ENCODE measurements at regions not wholly inside any gene's neighbourhood (a gene's known extent, or its start where the extent isn't known, plus 50 kb on each side); places are given as distances from the start of the nearest gene placed in this dataset.

DNA sequence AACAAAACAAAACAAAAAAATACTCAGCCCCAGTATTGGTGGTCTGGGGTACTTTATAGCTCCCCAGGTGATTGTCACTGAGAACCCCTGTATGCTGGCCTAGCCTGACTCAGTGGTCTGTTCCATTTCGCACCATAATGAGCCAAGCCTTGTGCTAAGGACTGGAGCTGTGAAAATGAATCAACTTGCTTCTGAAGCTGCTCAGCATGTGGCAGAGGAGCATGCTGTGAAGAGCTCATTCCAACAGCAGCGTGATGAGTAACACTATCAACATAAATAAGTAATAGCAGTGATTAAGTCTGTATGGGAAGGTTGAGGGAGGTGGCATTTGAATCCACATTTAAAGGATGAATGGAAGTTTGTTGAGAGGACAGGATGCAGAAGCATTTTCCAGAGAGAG, 67.2 kb upstream of the ATL2 start:
- POLR2A ChIA-PET = no interaction called here
- Mint-ChIP-seq H3K9me3 (no peaks in the 10 kb centered on the region), H3K4me3 (no peak overlapping the region), H3K27ac (no peak overlapping the region), H3K27me3 (peaks cover 2 to 24% of the 10 kb centered on the region in 2 donors), H3K36me3 (no peaks in the 10 kb centered on the region), H3K4me1 (no peaks in the 10 kb centered on the region)
- CTCF ChIA-PET = no interaction called here
- no peak for DNase-seq
- Histone ChIP-seq H3K36me3 (ENCODE audit: insufficient read depth, low read length) (no peaks in the 10 kb centered on the region), H3K9me3 (ENCODE audit: low read length) (no peaks in the 10 kb centered on the region), H3K27ac (ENCODE audit: low read depth, low read length) (no peak overlapping the region), H3K4me1 (ENCODE audit: insufficient read depth, low read length) (no peaks in the 10 kb centered on the region), H3K4me3 (ENCODE audit: low read length) (no peak overlapping the region), H3K27me3 (ENCODE audit: insufficient read depth, low read length, poor library complexity, severe bottlenecking) (no peaks in the 10 kb centered on the region)

DNA sequence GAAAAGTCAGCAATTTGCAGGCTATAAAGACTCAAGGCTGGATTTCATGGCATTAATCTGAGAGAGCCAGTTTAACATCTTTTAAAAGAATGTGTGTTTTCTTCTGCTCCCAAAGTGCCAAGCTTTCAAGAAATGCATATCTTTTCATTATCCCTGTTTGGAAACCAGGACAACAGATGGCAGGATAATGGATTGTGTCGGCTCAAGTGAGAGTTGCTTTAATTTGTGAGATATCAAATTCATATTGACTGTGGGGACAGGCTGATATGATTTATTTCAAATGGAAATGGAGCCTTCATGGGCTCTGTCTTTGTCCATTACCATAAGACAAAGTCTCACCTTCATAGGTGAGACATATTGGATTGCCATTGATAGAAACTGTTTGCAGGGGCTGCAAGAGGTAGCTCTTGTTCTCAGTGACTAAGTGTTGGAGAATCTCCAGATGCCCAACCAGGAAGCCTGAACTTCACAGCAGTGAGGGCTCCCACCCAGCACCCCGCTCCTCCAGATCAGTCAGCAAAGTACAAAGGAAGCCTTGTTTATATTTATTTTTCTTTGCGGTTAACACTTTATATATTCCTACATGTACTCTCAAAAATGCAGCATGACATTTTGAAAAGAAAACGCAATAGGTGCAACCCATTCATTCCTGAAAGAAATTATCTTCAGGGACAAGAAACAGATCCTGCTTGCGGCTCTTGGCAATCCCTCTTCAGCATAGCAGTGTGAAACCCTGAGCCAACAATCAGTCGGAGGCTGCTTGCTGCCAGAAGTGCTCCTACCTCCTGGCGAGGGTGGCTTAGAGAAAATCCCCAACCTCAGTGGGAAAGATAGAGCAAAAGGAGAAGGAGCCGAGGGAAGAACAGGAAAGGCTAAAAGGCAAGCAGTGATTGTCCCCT, 65.8 kb upstream of the ATL2 start:
- Histone ChIP-seq H3K9me3 (ENCODE audit: low read length) (no peaks in the 10 kb centered on the region), H3K4me1 (ENCODE audit: insufficient read depth, low read length) (no peaks in the 10 kb centered on the region), H3K27ac (ENCODE audit: low read depth, low read length) (no peak overlapping the region), H3K36me3 (ENCODE audit: insufficient read depth, low read length) (no peaks in the 10 kb centered on the region), H3K27me3 (ENCODE audit: insufficient read depth, low read length, poor library complexity, severe bottlenecking) (no peaks in the 10 kb centered on the region), H3K4me3 (ENCODE audit: low read length) (no peak overlapping the region)
- ChIA-PET POLR2A (no interaction called here), CTCF (no interaction called here)
- H3K27me3 Mint-ChIP-seq = peaks cover 2 to 34% of the 10 kb centered on the region in 2 donors
- DNase-seq = no peak
- no peak overlapping the region for H3K4me3 Mint-ChIP-seq
- no peak overlapping the region for H3K27ac Mint-ChIP-seq
- H3K36me3 Mint-ChIP-seq = no peaks in the 10 kb centered on the region
- no peaks in the 10 kb centered on the region for H3K9me3 Mint-ChIP-seq
- no peaks in the 10 kb centered on the region for H3K4me1 Mint-ChIP-seq

DNA sequence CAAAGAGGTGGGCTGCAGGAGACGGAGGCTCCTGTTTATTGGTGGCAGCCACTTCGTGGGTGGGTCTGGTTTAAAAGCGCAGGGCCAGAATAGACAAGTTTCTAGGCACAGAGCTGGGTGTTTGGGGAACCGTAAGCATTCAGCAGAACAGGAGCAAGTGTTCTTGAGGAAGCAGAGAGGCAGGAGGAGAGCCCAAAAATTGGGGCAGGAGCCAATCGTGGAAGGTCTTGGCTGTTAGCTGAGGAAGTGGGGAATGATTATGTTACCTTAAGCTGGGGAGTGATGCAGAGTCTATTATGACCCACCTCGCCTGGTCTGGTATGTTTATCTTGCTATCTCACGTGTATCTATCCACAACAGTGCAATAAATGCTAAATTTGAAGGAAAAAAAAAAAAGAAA, 64.3 kb upstream of the ATL2 start:
- no peaks in the 10 kb centered on the region for H3K36me3 ChIP-seq (ENCODE audit: insufficient read depth, low read length)
- H3K27me3 Mint-ChIP-seq = peaks cover 6 to 34% of the 10 kb centered on the region in 2 donors
- H3K4me1 Mint-ChIP-seq = no peaks in the 10 kb centered on the region
- no peak overlapping the region for H3K4me3 Mint-ChIP-seq
- H3K4me1 ChIP-seq (ENCODE audit: insufficient read depth, low read length) = no peaks in the 10 kb centered on the region
- H3K9me3 Mint-ChIP-seq = no peaks in the 10 kb centered on the region
- CTCF ChIA-PET = no interaction called here
- POLR2A ChIA-PET = interaction anchor here (0.7 kb wide), 1 partner anchor 115 kb away, joined by 3 read pairs; no protein-coding TSS in a partner anchor
- no peak overlapping the region for H3K27ac ChIP-seq (ENCODE audit: low read depth, low read length)
- no peak overlapping the region for H3K4me3 ChIP-seq (ENCODE audit: low read length)
- no peak overlapping the region for H3K27ac Mint-ChIP-seq
- no peak for DNase-seq
- H3K27me3 ChIP-seq (ENCODE audit: insufficient read depth, low read length, poor library complexity, severe bottlenecking) = no peaks in the 10 kb centered on the region
- H3K9me3 ChIP-seq (ENCODE audit: low read length) = no peaks in the 10 kb centered on the region
- no peaks in the 10 kb centered on the region for H3K36me3 Mint-ChIP-seq

- ChIA-PET POLR2A (no interaction called here), CTCF (no interaction called here)
- H3K27ac Mint-ChIP-seq = no peak overlapping the region
These were observed 63.6 kb upstream of the ATL2 start for GRCh38 chr2:38440655-38441054.

GRCh38 chr2:38439863-38440262, 62.8 kb upstream of the ATL2 start:
- H3K27me3 ChIP-seq (ENCODE audit: insufficient read depth, low read length, poor library complexity, severe bottlenecking) = no peaks in the 10 kb centered on the region
- Mint-ChIP-seq H3K4me1 (no peaks in the 10 kb centered on the region), H3K9me3 (no peaks in the 10 kb centered on the region), H3K27me3 (peaks cover 14 to 36% of the 10 kb centered on the region in 2 donors), H3K36me3 (no peaks in the 10 kb centered on the region), H3K4me3 (no peak overlapping the region), H3K27ac (no peak overlapping the region)
- no peaks in the 10 kb centered on the region for H3K4me1 ChIP-seq (ENCODE audit: insufficient read depth, low read length)
- no peak overlapping the region for H3K27ac ChIP-seq (ENCODE audit: low read depth, low read length)
- no peaks in the 10 kb centered on the region for H3K9me3 ChIP-seq (ENCODE audit: low read length)
- ChIA-PET POLR2A (no interaction called here), CTCF (no interaction called here)
- H3K4me3 ChIP-seq (ENCODE audit: low read length) = no peak overlapping the region
- no peak for DNase-seq
- H3K36me3 ChIP-seq (ENCODE audit: insufficient read depth, low read length) = no peaks in the 10 kb centered on the region

More at GRCh38 chr2:38440655-38441054, 63.6 kb upstream of the ATL2 start:
- Mint-ChIP-seq H3K4me3 (no peak overlapping the region), H3K27me3 (peaks cover 9 to 35% of the 10 kb centered on the region in 2 donors), H3K4me1 (no peaks in the 10 kb centered on the region), H3K36me3 (no peaks in the 10 kb centered on the region), H3K9me3 (no peaks in the 10 kb centered on the region)
- no peak overlapping the region for H3K4me3 ChIP-seq (ENCODE audit: low read length)
- no peaks in the 10 kb centered on the region for H3K9me3 ChIP-seq (ENCODE audit: low read length)
- DNase-seq = no peak
- H3K27me3 ChIP-seq (ENCODE audit: insufficient read depth, low read length, poor library complexity, severe bottlenecking) = no peaks in the 10 kb centered on the region
- H3K27ac ChIP-seq (ENCODE audit: low read depth, low read length) = no peak overlapping the region
- H3K36me3 ChIP-seq (ENCODE audit: insufficient read depth, low read length) = no peaks in the 10 kb centered on the region
- H3K4me1 ChIP-seq (ENCODE audit: insufficient read depth, low read length) = no peaks in the 10 kb centered on the region

DNA sequence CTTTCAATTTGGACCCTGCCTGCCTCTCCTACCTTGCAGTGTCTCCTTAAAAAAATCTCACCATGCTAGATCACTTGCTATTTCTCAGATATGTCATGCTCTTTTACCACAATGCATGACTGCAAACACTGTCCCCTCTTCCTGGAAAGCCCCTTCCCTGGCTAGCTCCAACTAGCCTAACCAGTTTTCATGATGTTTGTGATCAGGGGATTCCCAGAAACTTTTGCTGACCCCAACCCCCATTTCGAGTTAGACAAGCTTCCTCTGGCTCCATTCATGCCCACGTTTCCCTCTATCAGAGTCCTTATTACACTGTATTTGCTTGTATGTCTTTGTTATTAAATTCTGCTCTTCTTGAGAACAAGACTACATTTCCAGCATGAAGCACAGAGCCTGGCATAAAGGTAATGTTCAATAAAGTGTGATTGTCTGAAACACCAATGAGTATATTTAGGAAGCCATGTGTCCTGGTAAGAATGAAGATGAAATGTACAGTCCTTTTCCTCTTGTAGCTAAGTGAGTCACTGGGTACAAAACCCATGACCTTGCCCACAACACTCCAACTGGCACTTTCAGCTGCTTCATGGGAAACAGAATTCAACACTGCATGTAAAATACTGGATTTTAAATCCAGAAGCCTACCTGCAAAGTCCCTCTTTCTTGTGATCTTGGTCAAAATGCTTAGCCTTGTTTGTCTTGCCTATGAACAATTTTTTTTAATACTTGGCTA, 62.0 kb upstream of the ATL2 start:
- no peaks in the 10 kb centered on the region for H3K36me3 Mint-ChIP-seq
- H3K27ac Mint-ChIP-seq = peak overlapping the region in 1 of 8 donors; percentile 21
- H3K27me3 ChIP-seq (ENCODE audit: insufficient read depth, low read length, poor library complexity, severe bottlenecking) = no peaks in the 10 kb centered on the region
- no peaks in the 10 kb centered on the region for H3K9me3 Mint-ChIP-seq
- H3K4me1 ChIP-seq (ENCODE audit: insufficient read depth, low read length) = no peaks in the 10 kb centered on the region
- H3K4me3 Mint-ChIP-seq = no peak overlapping the region
- no peaks in the 10 kb centered on the region for H3K9me3 ChIP-seq (ENCODE audit: low read length)
- no peaks in the 10 kb centered on the region for H3K4me1 Mint-ChIP-seq
- no peak overlapping the region for H3K27ac ChIP-seq (ENCODE audit: low read depth, low read length)
- H3K4me3 ChIP-seq (ENCODE audit: low read length) = no peak overlapping the region
- POLR2A ChIA-PET = interaction anchor here (0.7 kb wide), 1 partner anchor 17 kb away, joined by 4 read pairs; no protein-coding TSS in a partner anchor
- no peak for DNase-seq
- H3K27me3 Mint-ChIP-seq = peaks cover 17 to 44% of the 10 kb centered on the region in 2 donors
- H3K36me3 ChIP-seq (ENCODE audit: insufficient read depth, low read length) = no peaks in the 10 kb centered on the region
- CTCF ChIA-PET = no interaction called here

- H3K4me1 Mint-ChIP-seq = no peaks in the 10 kb centered on the region
- ChIA-PET POLR2A (interaction anchor here (0.7 kb wide), 2 partner anchors 11 to 16 kb away, joined by 4 to 9 read pairs; no protein-coding TSS in a partner anchor), CTCF (interaction anchor here (1.1 kb wide), 1 partner anchor 33 kb away, joined by 3 read pairs; no protein-coding TSS in a partner anchor)
- H3K36me3 ChIP-seq (ENCODE audit: insufficient read depth, low read length) = no peaks in the 10 kb centered on the region
- H3K4me1 ChIP-seq (ENCODE audit: insufficient read depth, low read length) = no peaks in the 10 kb centered on the region
- DNase-seq = no peak
- H3K27me3 Mint-ChIP-seq = peaks cover 17 to 44% of the 10 kb centered on the region in 2 donors
- H3K27ac ChIP-seq (ENCODE audit: low read depth, low read length) = no peak overlapping the region
- no peaks in the 10 kb centered on the region for H3K9me3 ChIP-seq (ENCODE audit: low read length)
- H3K4me3 Mint-ChIP-seq = no peak overlapping the region
- H3K27ac Mint-ChIP-seq = no peak overlapping the region
- H3K4me3 ChIP-seq (ENCODE audit: low read length) = no peak overlapping the region
- no peaks in the 10 kb centered on the region for H3K27me3 ChIP-seq (ENCODE audit: insufficient read depth, low read length, poor library complexity, severe bottlenecking)
- no peaks in the 10 kb centered on the region for H3K36me3 Mint-ChIP-seq
- H3K9me3 Mint-ChIP-seq = no peaks in the 10 kb centered on the region
These were observed 61.2 kb upstream of the ATL2 start for GRCh38 chr2:38438133-38438882.

DNA sequence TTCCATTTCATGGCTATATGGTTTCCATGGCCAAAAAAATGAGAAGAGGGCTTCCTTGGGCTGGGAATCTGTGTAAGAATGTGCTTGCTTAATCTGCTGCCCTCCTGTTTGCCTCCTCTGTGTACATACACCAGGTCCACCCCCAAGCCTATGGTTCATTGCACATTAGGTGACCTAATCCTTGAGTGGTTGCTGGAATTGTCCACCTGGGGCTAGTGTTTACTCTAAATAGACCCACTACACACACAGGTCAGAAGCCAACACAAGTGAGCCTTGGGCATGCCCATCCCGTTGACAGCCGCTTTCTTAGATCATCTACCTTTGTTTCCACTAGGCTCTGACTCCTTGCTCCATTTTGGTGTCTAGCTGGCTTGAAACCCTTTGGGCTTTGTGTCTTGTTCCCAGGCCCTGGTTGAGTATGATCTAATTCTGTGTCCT, 59.2 kb upstream of the ATL2 start:
- no peaks in the 10 kb centered on the region for H3K36me3 Mint-ChIP-seq
- no peaks in the 10 kb centered on the region for H3K9me3 Mint-ChIP-seq
- H3K36me3 ChIP-seq (ENCODE audit: insufficient read depth, low read length) = no peaks in the 10 kb centered on the region
- H3K27ac ChIP-seq (ENCODE audit: low read depth, low read length) = no peak overlapping the region
- no peak overlapping the region for H3K4me3 ChIP-seq (ENCODE audit: low read length)
- H3K4me1 ChIP-seq (ENCODE audit: insufficient read depth, low read length) = no peaks in the 10 kb centered on the region
- H3K4me1 Mint-ChIP-seq = no peaks in the 10 kb centered on the region
- CTCF ChIA-PET = no interaction called here
- DNase-seq = no peak
- no peak overlapping the region for H3K4me3 Mint-ChIP-seq
- H3K27me3 ChIP-seq (ENCODE audit: insufficient read depth, low read length, poor library complexity, severe bottlenecking) = no peaks in the 10 kb centered on the region
- H3K27me3 Mint-ChIP-seq = peaks cover 18 to 25% of the 10 kb centered on the region in 2 donors
- no peaks in the 10 kb centered on the region for H3K9me3 ChIP-seq (ENCODE audit: low read length)
- POLR2A ChIA-PET = no interaction called here
- H3K27ac Mint-ChIP-seq = peak overlapping the region in 1 of 8 donors; percentile 66
